Osteoblast (primary cell): ENCODE measurements at regions not wholly inside any gene's neighbourhood (a gene's known extent, or its start where the extent isn't known, plus 50 kb on each side); places are given as distances from the start of the nearest gene placed in this dataset.
A peak's percentile ranks its signal among the peaks of the same experiment; 100 is the strongest.

Experiments used
- DNase-seq: peaks from one replicate; pipeline ENCODE4 v3.0.0; 2011; ENCODE audit warnings: low spot score, mixed read lengths; ENCODE audit not compliant: insufficient read length; ENCODE audit errors: missing footprints
- H2AFZ ChIP-seq: 2 replicates; pipeline ENCODE4 v1.6.0; 2011; ENCODE audit warnings: mild to moderate bottlenecking, low read length
- H3K27ac ChIP-seq: 2 replicates; pipeline ENCODE4 v1.5.1; 2011; ENCODE audit warnings: mild to moderate bottlenecking, low read depth, low read length, moderate library complexity
- H3K27me3 ChIP-seq: 2 replicates; pipeline ENCODE4 v1.6.0; 2012; ENCODE audit warnings: mild to moderate bottlenecking, control low read depth, inconsistent platforms, low read length, moderate library complexity; ENCODE audit not compliant: insufficient read depth
- H3K36me3 ChIP-seq: 2 replicates; pipeline ENCODE4 v1.5.1; 2011; ENCODE audit warnings: mild to moderate bottlenecking, low read length, control low read depth, moderate library complexity; ENCODE audit not compliant: insufficient read depth
- H3K4me1 ChIP-seq: 2 replicates; pipeline ENCODE4 v1.5.1; 2011; ENCODE audit warnings: mild to moderate bottlenecking, low read length, control low read depth, moderate library complexity; ENCODE audit not compliant: insufficient read depth
- H3K4me2 ChIP-seq: 2 replicates; pipeline ENCODE4 v1.6.0; 2011; ENCODE audit warnings: mild to moderate bottlenecking, low read length; ENCODE audit not compliant: insufficient read depth
- H3K4me3 ChIP-seq: fragments of 200-600 bp; sonication (generic); 3 replicates; pipeline ENCODE4 v1.5.1; 2012; ENCODE audit warnings: mild to moderate bottlenecking, low read length, inconsistent platforms; ENCODE audit not compliant: insufficient read depth
- H3K79me2 ChIP-seq: 2 replicates; pipeline ENCODE4 v1.6.0; 2012; ENCODE audit warnings: mild to moderate bottlenecking, low read length, control low read depth, inconsistent platforms; ENCODE audit not compliant: insufficient read depth
- H3K9me3 ChIP-seq: 2 replicates; pipeline ENCODE4 v1.5.1; 2011; ENCODE audit warnings: low read depth, low read length, control low read depth
- H4K20me1 ChIP-seq: 2 replicates; pipeline ENCODE4 v1.6.0; 2012; ENCODE audit warnings: mild to moderate bottlenecking, low read length, control low read depth; ENCODE audit not compliant: insufficient read depth
- TF ChIP-seq, protein P1 (sequence below): IDR thresholded peaks from 2 replicates; pipeline ENCODE4 v1.5.1; 2011; ENCODE audit warnings: mild to moderate bottlenecking, low read depth, low read length, moderate library complexity; ENCODE audit errors: extremely low read depth

DNA sequence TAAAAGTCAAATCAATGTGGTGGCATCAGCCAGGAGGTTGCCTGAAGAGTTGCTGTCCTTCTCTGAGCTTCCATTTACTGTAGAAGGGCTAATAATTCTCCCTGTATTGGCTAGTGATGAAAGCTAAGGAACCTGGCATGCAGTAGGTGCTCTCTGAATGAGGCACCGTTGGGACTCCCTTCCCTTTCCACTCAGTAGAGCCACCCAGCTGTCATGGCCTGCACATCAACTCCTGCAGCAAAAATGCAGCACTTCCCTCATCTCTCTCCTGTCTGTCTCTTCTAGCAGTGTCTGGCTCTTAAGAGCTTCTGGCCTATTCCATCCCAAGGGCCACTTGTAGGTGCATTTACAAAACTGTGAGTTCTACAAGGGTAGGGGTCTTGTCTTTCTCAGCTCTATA, 369.0 kb downstream of the MATN1 start:
- H3K9me3 ChIP-seq: no peaks in the 10 kb centered on the region
- no peak for DNase-seq
- no peaks in the 10 kb centered on the region for H4K20me1 ChIP-seq
- H3K27me3 ChIP-seq: peaks cover 3% of the 10 kb centered on the region
- H3K79me2 ChIP-seq: no peaks in the 10 kb centered on the region
- TF ChIP-seq, protein P1, sequence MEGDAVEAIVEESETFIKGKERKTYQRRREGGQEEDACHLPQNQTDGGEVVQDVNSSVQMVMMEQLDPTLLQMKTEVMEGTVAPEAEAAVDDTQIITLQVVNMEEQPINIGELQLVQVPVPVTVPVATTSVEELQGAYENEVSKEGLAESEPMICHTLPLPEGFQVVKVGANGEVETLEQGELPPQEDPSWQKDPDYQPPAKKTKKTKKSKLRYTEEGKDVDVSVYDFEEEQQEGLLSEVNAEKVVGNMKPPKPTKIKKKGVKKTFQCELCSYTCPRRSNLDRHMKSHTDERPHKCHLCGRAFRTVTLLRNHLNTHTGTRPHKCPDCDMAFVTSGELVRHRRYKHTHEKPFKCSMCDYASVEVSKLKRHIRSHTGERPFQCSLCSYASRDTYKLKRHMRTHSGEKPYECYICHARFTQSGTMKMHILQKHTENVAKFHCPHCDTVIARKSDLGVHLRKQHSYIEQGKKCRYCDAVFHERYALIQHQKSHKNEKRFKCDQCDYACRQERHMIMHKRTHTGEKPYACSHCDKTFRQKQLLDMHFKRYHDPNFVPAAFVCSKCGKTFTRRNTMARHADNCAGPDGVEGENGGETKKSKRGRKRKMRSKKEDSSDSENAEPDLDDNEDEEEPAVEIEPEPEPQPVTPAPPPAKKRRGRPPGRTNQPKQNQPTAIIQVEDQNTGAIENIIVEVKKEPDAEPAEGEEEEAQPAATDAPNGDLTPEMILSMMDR: no peak
- H3K36me3 ChIP-seq: no peaks in the 10 kb centered on the region
- H3K4me3 ChIP-seq: no peak overlapping the region
- no peak overlapping the region for H2AFZ ChIP-seq
- H3K27ac ChIP-seq: no peak overlapping the region
- H3K4me2 ChIP-seq: no peak overlapping the region
- H3K4me1 ChIP-seq: no peaks in the 10 kb centered on the region

DNA sequence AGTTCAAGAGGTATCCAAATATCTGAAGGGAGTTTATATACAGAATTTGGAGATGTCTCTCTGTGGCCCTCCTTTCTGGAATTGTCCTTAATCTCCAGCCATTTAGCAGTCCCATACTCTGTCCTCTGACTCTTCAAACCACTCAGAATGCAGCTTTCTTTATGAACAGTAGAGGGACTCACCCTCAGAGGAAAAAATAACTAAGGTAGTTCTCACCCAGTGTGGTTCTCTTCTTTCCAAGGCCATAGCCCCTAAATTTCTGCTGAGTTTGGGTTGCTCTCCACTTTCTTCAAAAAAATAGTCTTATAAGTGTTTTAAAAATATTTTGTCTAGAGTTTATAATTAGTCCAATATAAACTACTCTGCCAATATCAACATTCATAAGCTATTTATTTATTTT, 369.7 kb downstream of the MATN1 start:
- no peaks in the 10 kb centered on the region for H4K20me1 ChIP-seq
- H3K4me1 ChIP-seq: no peaks in the 10 kb centered on the region
- H3K36me3 ChIP-seq: no peaks in the 10 kb centered on the region
- no peak overlapping the region for H2AFZ ChIP-seq
- no peaks in the 10 kb centered on the region for H3K9me3 ChIP-seq
- H3K4me3 ChIP-seq: no peak overlapping the region
- TF ChIP-seq, protein P1: peak; percentile 44
- peak; percentile 53 for DNase-seq
- no peaks in the 10 kb centered on the region for H3K79me2 ChIP-seq
- H3K27ac ChIP-seq: no peak overlapping the region
- no peak overlapping the region for H3K4me2 ChIP-seq
- peaks cover 3% of the 10 kb centered on the region for H3K27me3 ChIP-seq

GRCh38 chr1:30348147-30348546, 375.2 kb downstream of the MATN1 start:
- Histone ChIP-seq H3K9me3 (no peaks in the 10 kb centered on the region), H3K27me3 (no peaks in the 10 kb centered on the region), H3K4me3 (no peak overlapping the region), H4K20me1 (no peaks in the 10 kb centered on the region), H3K4me1 (no peaks in the 10 kb centered on the region), H3K4me2 (no peak overlapping the region), H3K36me3 (no peaks in the 10 kb centered on the region), H2AFZ (no peak overlapping the region), H3K27ac (no peak overlapping the region), H3K79me2 (no peaks in the 10 kb centered on the region)
- DNase-seq: no peak
- TF ChIP-seq, protein P1: no peak

GRCh38 chr1:30345491-30346130, 377.8 kb downstream of the MATN1 start:
- Histone ChIP-seq H3K79me2 (no peaks in the 10 kb centered on the region), H3K4me2 (no peak overlapping the region)
- no peak for DNase-seq

More at GRCh38 chr1:30345491-30346130, 377.8 kb downstream of the MATN1 start:
- no peaks in the 10 kb centered on the region for H3K27me3 ChIP-seq
- no peak overlapping the region for H2AFZ ChIP-seq
- H3K27ac ChIP-seq: no peak overlapping the region
- no peaks in the 10 kb centered on the region for H3K36me3 ChIP-seq
- no peaks in the 10 kb centered on the region for H3K4me1 ChIP-seq
- no peaks in the 10 kb centered on the region for H4K20me1 ChIP-seq
- H3K4me3 ChIP-seq: no peak overlapping the region
- H3K9me3 ChIP-seq: no peaks in the 10 kb centered on the region
- TF ChIP-seq, protein P1: no peak
